HG02981 (cell line): ENCODE measurements at regions not wholly inside any gene's neighbourhood (a gene's known extent, or its start where the extent isn't known, plus 50 kb on each side); places are given as distances from the start of the nearest gene placed in this dataset.

Experiments used
- ATAC-seq: cut with Tn5 transposase; IDR thresholded peaks from one replicate; pipeline ENCODE4 v1.9.1; 2021; ENCODE audit warnings: mild to moderate bottlenecking, moderate library complexity; ENCODE audit not compliant: unreplicated experiment

GRCh38 chr1:98002288-98002687, 81.5 kb upstream of the DPYD start:
- ATAC-seq: no peak

DNA sequence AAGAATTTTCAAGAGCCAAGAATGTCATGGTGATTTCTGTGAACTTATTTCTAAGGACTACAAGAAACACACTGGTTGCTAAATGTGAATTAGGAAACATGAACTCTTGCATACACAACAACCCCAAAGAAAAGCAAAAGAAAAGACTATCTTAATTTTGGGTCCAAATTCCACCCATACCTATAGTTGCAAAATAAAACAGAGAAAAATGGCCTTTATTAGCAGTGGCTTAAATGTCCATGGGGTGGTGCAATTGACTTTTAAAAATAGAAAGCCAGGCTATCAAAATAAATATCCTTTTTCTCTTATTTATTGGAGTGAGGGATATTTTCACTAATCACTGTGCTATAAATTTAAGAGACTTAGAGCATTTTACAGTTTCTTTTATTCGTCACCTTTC, 80.9 kb upstream of the DPYD start:
- ATAC-seq: no peak

GRCh38 chr1:97999320-97999719, 78.5 kb upstream of the DPYD start:
- ATAC-seq: no peak

- no peak for ATAC-seq
These were observed 76.0 kb upstream of the DPYD start for GRCh38 chr1:97996880-97997279.

GRCh38 chr1:97989094-97989680, 68.4 kb upstream of the DPYD start:
- no peak for ATAC-seq

GRCh38 chr1:97986041-97987005, 65.5 kb upstream of the DPYD start:
- no peak for ATAC-seq

DNA sequence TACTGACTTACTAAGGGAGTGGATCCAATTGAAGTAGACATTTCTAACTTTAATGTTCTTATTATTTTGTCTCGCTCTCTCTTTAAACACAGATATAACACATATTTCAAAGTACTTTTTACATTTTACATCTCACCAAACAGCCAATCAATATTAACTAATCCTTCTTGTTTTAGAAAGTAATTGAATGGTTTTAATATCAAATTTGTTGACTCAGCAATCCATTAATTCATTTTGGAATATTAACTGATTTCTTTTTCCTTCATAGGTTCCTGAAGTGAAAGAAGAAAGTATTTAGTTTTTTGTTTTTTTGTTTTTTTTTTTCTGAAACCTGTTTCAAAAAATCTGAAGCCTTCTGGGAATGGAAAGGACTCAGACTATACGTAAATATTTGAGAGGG, 62.3 kb upstream of the DPYD start:
- ATAC-seq: no peak

DNA sequence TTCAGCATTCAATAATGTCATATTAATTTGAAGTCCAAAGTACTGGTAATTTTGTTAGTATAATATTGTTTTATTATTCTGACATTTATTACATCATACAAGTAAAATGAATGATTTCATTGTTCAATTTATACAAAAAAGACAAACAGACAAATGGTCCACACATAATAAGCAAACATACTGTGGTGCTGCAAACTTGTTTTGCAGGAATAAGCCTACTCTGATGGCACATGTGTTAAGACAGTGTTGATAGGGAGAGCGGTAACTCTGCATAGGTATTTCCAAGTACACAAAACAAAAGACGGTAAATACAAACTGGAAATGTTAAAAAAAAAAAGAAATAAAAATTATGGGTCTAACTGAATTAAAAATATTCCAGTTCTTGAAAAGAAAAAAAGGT, 59.7 kb upstream of the DPYD start:
- no peak for ATAC-seq

DNA sequence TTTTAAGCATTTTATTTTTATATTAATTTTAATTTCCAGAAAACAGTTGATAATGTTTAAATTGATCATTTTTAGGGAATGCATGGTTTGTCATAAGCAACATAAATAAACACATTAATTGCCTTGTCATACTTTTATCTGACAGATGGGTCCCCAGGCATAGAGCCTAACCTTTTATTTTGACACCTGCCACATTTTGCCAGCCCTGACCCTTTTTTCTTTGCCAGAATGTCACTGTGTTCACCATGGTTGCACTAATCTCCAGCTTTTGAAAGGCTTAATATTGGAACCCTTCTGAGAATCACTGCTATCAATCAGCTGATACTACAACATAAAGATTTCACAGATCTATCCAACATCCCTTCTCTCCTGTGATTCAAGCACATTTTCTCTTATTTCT, 56.0 kb upstream of the DPYD start:
- ATAC-seq: no peak
